HEK293T (cell line): ENCODE measurements at regions not wholly inside any gene's neighbourhood (a gene's known extent, or its start where the extent isn't known, plus 50 kb on each side); places are given as distances from the start of the nearest gene placed in this dataset.
A peak's percentile ranks its signal among the peaks of the same experiment; 100 is the strongest.
"Not testable (repeated sequence)": the region's sequence is repeated elsewhere in the genome, so short reads cannot be mapped to it uniquely, and the experiment has no call there.

Source experiments
- CTCF ChIA-PET: fragments of 350-600 bp; formaldehyde crosslinking; extraction: SDS; loops from one replicate; lab custom pipeline; 2021; ENCODE audit warnings: antibody characterized with exemption, inconsistent platforms; lab: Yijun Ruan, JAX
- POLR2A ChIA-PET: fragments of 350-600 bp; formaldehyde crosslinking; extraction: SDS; loops from one replicate; lab custom pipeline; 2020; ENCODE audit warnings: antibody characterized with exemption, inconsistent platforms; lab: Yijun Ruan, JAX
- DNase-seq: peaks from one replicate; pipeline ENCODE4 v3.0.0; 2012; ENCODE audit warnings: mixed read lengths; ENCODE audit errors: extremely low spot score
- ELF4 ChIP-seq: fragments of 450-650 bp; IDR thresholded peaks from 2 replicates; pipeline ENCODE4 v1.6.1; 2017; ENCODE audit warnings: antibody characterized with exemption
- FOXK2 ChIP-seq: fragments of 450-650 bp; IDR thresholded peaks from 2 replicates; pipeline ENCODE4 v1.6.1; 2016; ENCODE audit warnings: mild to moderate bottlenecking
- HDGF ChIP-seq: fragments of 450-650 bp; IDR thresholded peaks from 2 replicates; pipeline ENCODE4 v1.6.1; 2017; ENCODE audit warnings: antibody characterized with exemption, borderline replicate concordance
- L3MBTL2 ChIP-seq: fragments of 450-650 bp; conservative IDR thresholded peaks from 2 replicates; pipeline ENCODE4 v1.6.1; 2016; ENCODE audit warnings: mild to moderate bottlenecking
- NFRKB ChIP-seq: fragments of 450-650 bp; IDR thresholded peaks from 2 replicates; pipeline ENCODE4 v1.6.1; 2016; ENCODE audit warnings: mild to moderate bottlenecking, moderate library complexity
- SUZ12 ChIP-seq: fragments of 450-650 bp; IDR thresholded peaks from 2 replicates; pipeline ENCODE4 v1.6.1; 2016; ENCODE audit warnings: mild to moderate bottlenecking
- TARDBP ChIP-seq: fragments of 450-650 bp; IDR thresholded peaks from 2 replicates; pipeline ENCODE4 v1.6.1; 2016

DNA sequence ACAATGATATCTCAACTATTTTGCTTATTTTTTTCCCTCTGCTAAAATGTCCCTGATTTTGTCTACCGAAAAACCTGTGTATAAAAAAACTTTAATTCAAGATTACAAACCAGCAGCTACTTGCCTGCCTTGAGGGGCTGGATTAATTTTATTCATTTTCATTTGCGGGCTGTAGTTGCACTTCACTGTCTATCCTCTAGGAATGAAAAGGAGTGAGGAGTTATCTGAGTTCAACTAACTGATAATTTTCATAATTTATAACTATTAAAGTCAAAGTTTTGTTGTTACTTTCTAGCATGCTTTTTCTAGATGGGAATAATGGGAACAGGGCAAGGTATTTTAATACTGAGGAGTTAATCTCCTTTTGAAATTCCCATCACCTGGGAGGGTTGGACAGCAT, 50.3 kb upstream of the AGTPBP1 start:
- DNase-seq, POLR2A ChIA-PET: not testable (repeated sequence)
- CTCF ChIA-PET = interaction anchor here (0.6 kb wide), 1 partner anchor 46 kb away, joined by 3 read pairs; no protein-coding TSS in a partner anchor

DNA sequence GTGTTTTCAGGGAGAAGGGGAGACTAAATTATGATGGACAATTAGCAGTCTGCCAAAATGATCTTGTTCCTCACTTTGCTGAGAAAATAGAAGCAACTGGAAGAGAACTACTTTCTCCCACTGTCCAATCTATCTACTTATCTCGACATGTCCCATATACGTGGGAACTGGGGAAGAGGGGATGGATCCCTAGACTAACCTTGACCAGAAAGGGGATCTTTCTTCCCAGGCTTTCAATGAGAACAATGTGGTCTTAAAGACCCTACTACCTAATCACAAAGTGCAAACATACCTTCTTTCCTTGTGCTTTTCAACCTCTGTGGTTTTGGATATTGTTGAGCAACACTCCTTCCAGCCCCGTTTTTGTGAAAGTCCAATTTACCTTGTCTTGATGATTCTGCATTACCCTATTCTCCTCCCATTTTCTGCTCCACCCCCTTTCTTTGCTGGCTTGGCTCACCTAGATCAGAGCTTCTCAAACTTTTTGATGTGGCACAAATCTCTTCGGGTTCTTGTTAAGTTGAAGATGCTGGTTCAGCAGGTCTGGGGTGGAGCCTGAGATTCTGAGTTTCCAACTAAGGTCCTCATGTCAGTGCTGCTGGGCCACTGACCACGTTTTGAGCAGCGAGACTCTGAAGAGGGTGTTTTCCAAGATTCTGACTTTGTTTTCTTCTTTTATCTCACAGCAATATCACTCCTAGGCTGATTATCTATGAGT, 61.4 kb upstream of the AGTPBP1 start:
- DNase-seq, CTCF ChIA-PET: not testable (repeated sequence)

DNA sequence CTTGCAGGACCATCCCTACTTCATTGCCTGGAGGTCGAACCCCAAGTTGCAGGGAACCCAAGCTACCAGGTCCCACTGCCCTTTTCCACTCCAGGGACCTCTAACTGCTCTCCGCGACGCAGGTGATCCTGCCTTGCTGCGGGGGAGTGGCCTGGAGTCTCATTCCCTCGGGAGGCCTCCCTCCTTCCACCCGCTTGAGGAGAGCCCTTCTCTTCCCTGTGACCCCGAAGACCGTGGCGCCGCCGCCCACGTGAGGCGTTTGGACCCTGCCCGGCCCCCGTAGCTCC, 63.0 kb upstream of the AGTPBP1 start:
- CTCF ChIA-PET = not testable (repeated sequence)

More for the DNA sequence above, 61.4 kb upstream of the AGTPBP1 start:
- POLR2A ChIA-PET = not testable (repeated sequence)

DNA sequence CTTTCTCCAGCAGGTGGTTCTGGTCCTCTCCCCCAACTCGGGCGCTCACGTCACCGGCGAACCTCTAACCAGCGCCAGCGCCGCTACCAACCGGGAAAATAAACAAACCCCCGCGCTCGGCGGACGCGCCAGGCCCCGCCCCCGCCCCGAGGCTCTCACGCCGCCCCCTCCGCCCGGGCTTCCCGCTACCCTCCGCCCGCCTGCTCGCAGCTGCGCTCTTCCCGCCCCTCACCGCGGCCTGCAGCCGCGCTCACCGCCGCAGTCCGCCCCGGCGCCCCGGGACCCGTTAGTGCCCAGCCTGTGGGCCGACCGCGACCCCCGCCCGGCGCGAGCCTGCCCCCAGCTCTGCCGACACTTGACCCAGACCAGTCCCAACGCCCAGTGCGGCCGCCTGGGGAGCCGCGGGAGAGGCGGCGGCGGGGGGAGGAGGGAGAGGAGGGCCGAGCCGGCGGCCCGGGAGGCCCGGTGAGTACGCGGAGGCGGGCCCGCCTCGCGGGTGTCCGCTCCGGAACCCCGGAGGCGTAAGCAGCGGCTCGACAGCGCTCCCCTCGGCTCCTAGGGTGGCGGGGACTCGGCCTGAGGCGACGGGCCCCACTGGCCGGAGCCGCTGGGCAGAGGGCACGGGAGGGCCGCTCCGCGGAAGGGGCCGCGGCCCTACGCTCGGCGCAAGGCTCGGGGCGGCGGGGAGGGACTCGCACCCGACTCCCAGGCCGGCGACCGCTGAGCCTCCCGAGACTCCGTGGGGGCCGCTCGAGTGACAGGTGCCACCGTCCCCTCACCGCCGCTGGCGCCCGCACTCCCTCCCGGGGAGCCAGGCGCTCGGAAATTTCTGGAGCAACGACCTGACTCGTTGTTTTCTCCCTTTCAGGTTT, 63.6 kb upstream of the AGTPBP1 start:
- POLR2A ChIA-PET, CTCF ChIA-PET: not testable (repeated sequence)
- peak; percentile 67 for DNase-seq

More for the DNA sequence above, 63.0 kb upstream of the AGTPBP1 start:
- POLR2A ChIA-PET = not testable (repeated sequence)
- peak; percentile 5 for DNase-seq
- TF ChIP-seq L3MBTL2 = peak; percentile 35

DNA sequence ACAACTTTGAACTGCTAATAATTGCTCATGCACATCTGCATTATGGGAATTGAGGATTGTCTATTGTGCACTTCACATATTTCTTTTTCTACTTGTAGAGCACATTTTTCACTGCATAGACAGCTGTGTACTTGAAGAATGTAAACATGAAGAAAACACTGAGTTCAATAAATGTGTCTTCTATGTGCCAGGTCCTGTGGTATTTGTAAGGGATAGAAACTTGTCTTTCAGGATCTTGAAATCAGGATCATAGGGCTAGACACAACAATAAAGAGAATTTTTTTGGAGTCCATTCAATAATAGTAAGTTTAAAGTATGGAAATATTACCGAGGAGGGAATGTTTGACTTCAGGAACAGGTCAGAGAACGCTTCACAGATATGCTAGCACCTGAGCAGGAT, 66.6 kb upstream of the AGTPBP1 start:
- POLR2A ChIA-PET, CTCF ChIA-PET, DNase-seq: not testable (repeated sequence)

DNA sequence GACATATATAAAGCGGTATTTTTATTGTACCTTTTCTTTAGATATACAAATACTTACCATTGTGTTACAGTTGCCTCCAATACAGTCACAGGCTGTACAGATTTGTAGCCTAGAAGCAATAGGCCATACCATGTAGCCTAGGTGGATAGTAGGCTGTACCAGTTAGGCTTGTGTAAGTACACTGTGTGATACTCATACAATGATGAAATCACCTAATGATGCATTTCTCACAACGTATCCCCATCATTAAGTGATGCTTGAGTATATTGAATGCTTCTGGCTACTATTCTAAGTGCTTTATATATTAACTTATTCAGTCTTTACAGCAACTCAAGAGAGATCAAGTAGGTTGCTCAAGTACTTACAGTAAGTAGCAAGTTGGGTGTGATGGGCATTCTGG, 71.6 kb upstream of the AGTPBP1 start:
- POLR2A ChIA-PET, DNase-seq, CTCF ChIA-PET: not testable (repeated sequence)

DNA sequence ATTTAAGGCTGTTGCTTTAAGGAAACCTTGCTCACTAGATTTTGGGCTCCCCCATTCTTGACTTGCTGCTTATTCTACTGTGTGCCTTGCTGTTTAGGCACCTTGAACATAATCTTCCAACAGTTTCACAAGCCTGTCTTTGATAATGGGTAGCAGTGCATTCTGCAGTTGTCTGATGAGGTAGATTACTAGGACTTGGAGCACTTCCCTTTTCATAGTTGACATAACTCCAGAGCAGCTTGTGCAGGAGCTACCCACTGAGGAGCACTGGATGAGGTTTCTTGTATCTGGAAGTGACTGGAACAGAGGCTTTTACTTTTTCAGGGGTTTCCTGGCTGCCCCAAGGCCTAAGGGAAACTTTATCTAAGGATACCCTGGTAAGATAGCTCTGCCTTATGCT, 73.0 kb upstream of the AGTPBP1 start:
- DNase-seq, POLR2A ChIA-PET, CTCF ChIA-PET: not testable (repeated sequence)

DNA sequence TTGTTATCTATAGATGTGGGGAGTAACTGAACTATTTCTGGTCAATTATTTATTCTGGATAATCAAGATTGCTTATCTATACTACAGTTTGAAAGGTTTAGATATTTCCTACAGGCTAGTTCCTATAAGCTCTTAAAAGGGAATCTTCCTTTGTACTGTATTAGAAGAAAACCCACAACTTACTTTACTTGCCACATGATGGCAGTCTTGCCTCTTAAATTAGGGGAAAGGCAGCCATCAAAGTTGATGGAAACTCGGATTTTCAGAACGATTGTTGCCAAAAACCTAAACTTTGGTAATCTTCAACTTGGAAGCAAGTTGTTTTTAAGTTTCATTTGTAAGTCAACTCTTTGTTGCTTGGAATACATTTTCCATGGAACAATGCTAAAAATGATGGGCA, 77.2 kb upstream of the AGTPBP1 start:
- CTCF ChIA-PET, POLR2A ChIA-PET, DNase-seq: not testable (repeated sequence)

DNA sequence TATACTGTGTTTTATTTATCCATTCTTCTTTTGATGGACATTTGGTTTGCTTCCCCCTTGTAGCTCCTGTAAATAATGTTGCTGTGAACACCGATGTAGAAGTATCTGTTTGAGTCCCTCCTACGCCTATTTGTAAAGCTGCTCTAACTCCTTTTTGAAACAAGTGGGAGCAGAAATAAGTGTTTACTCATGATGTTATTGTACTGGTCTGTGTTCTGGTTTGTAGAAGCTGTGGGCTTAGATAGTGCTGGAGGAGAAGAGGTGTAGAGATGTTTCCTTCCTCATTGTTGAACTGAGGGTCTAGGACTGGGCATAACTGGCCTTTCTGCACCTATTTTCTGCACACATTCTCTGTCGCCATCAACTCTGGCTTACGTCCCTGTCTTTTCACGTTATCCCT, 78.8 kb upstream of the AGTPBP1 start:
- POLR2A ChIA-PET, CTCF ChIA-PET, DNase-seq: not testable (repeated sequence)

DNA sequence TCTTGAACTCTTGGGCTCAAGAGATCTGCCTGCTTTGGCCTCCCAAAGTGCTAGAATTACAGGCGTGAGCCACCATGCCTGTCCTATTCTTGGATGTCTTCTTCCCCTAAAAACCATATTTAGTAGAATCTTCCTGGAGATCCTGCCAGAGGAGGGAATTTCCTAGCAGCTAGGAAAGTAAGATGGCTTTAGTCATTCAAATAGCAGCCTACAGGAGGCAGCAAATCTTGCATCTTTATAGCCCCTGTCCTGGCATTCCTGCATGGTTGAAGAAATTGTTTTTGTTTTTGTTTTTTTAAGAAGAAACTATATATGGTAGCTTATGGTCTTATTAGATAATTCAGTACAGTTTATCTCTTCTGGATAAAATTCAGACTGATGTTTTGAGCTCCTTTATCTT, 83.2 kb upstream of the AGTPBP1 start:
- DNase-seq = peak; percentile 13
- POLR2A ChIA-PET, CTCF ChIA-PET: not testable (repeated sequence)

DNA sequence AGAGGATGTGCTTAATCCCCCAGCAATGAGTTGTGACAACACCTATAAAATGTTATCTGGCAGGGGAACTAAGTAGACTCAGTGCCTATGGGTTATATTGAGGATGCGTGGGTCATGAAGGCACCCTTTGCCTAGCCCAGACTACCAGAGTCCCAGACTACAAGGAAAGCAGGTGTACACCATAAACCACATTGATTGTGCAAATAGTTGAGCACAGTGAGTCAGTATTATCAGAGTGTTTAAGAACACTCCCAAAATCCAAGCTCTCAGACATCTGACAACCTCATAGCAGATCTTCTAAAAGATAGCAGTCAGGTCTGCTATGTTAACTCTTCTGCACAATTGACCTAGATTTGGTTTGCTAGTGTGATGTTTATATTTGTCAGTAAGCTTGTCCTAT, 92.8 kb upstream of the AGTPBP1 start:
- POLR2A ChIA-PET, CTCF ChIA-PET, DNase-seq: not testable (repeated sequence)

DNA sequence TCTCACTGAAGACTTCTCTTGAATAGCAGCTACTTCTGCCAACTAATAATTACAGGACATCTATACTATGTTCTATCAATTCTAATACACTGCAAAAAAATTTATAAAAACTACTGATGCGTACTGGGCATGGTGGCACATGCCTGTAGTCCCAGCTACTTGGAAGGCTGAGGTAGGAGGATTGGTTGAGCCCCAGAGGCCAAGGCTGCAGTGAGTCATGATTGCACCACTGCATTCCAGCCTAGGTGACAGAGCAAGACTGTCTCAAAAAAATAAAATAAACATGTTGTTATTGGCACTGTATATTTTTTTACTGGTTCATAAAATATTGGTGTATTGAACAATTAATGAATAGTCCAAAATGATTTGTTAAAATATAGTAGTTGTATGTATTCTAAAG, 97.0 kb upstream of the NAA35 start:
- POLR2A ChIA-PET, DNase-seq, CTCF ChIA-PET: not testable (repeated sequence)

DNA sequence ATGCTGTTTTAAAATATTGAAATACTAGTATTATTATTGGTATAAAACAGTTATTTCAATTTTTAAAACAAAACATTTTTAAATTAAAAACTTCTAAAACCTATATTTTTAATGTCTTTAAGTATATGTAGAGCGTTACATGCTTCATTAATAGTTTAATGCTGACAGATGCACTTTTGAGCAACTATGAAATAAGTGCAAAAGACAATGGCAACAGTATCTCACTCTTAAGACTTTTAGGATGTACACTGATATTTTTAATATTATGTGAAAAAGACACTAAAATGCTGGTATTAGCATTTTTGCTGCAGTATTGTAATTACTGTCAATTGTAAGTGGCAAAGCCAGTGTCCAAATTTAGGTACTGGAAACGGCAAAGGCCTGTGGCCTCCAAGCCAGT, 93.2 kb upstream of the NAA35 start:
- DNase-seq, POLR2A ChIA-PET, CTCF ChIA-PET: not testable (repeated sequence)

DNA sequence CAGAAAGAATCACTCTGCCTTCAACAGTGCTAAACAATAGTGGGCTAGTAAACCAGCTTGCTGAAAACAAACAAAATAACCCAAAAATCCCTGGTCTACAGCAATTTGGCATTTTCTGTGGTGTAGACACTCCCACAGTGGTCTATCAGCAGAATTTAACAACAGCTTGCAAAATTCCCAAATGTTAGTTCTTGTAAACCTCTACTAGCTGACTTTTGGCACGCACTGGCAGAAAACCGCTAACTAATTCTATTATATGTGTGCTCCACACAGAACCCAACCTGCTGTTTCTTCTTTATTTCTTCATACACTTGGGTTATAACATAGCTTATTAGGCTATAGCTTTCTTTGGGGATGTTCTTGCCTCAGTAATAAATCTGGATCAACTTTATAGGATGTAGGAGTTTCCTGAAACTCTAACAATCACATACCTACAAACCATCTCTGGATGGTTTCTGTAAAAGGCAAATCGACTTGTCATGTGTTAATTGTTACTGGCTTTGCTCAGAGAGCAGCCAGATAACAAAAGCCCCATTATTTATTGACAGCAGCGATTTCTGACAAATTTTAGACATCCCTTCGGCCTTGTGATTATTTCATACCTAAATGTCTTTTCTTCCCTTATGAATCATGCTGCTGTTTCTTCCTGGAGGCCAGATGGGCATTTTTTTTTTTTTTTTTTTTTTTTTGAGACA, 82.7 kb upstream of the NAA35 start:
- ChIA-PET POLR2A (no interaction called here), CTCF (no interaction called here)
- no peak for TF ChIP-seq TARDBP
- TF ChIP-seq HDGF = no peak
- no peak for TF ChIP-seq SUZ12
- TF ChIP-seq ELF4 = no peak
- no peak for TF ChIP-seq FOXK2
- no peak for TF ChIP-seq NFRKB
- TF ChIP-seq L3MBTL2 = no peak
- DNase-seq = no peak
